Sigmoid colon (tissue), 6 donors: ENCODE measurements at regions not wholly inside any gene's neighbourhood (a gene's known extent, or its start where the extent isn't known, plus 50 kb on each side); places are given as distances from the start of the nearest gene placed in this dataset.

Experiments
- DNase-seq: peaks from one replicate; pipeline ENCODE4 v3.0.0-alpha.2; 2019
- H3K27ac ChIP-seq, 4 donors: fragments of 200-600 bp; sonication (generic); one replicate each; pipeline ENCODE4 v1.5.1; 2016 to 2019; ENCODE audit warnings: mild to moderate bottlenecking in 1 of 4
- H3K27me3 ChIP-seq, 3 donors: fragments of 200-600 bp; sonication (generic); one replicate each; pipeline ENCODE4 v1.5.1; 2019; ENCODE audit warnings: mild to moderate bottlenecking in 1 of 3
- H3K36me3 ChIP-seq, 4 donors: fragments of 200-600 bp; sonication (generic); one replicate each; pipeline ENCODE4 v1.5.1; 2016 to 2019
- H3K4me1 ChIP-seq, 4 donors: fragments of 200-600 bp; sonication (generic); one replicate each; pipeline ENCODE4 v1.5.1; 2017 to 2019
- H3K4me3 ChIP-seq, 4 donors: fragments of 200-600 bp; sonication (generic); one replicate each; pipeline ENCODE4 v1.5.1; 2017 to 2019; ENCODE audit warnings: mild to moderate bottlenecking in 2 of 4, moderate library complexity in 1 of 4
- H3K9me3 ChIP-seq, 4 donors: fragments of 200-600 bp in 3 of 4; sonication (generic) in 3 of 4; one replicate each; pipeline versions ENCODE4 v1.5.1 to v1.6.1; 2013 to 2019
- CTCF ChIP-seq, 4 experiments: fragments of 450-650 bp in 3 of 4; fragments of 200-600 bp in 1 of 4; IDR thresholded peaks; one replicate each; pipeline ENCODE4 v1.5.1; 2016 to 2019; ENCODE audit warnings: antibody characterized with exemption in 4 of 4, mild to moderate bottlenecking in 3 of 4, moderate library complexity in 2 of 4
- EP300 ChIP-seq, 4 donors: sonication (generic); formaldehyde crosslinking; IDR thresholded peaks; one replicate each; pipeline ENCODE4 v1.6.1; 2017; ENCODE audit warnings: antibody characterized with exemption in 4 of 4
- POLR2A ChIP-seq, 2 donors: fragments of 450-650 bp; IDR thresholded peaks; one replicate each; pipeline ENCODE4 v1.6.1; 2016; ENCODE audit warnings: antibody characterized with exemption in 2 of 2, mild to moderate bottlenecking in 2 of 2, moderate library complexity in 2 of 2
- POLR2AphosphoS5 ChIP-seq, 4 donors: sonication (generic); formaldehyde crosslinking; IDR thresholded peaks; one replicate each; pipeline ENCODE4 v1.6.1; 2017; ENCODE audit warnings: antibody characterized with exemption in 4 of 4
- WGBS, 2 donors: extraction: QIAGEN DNeasy Blood & Tissue Kit; methylation state at CpG; one replicate each; pipeline ENCODE4 v1.1.7; 2013; 5-methylcytosine and 5-hydroxymethylcytosine counted together
- intact Hi-C: fragments of 100-400 bp; cut with DNase I; formaldehyde crosslinking; loops from one replicate; pipeline ENCODE4 v1.15.1; 2023
- donor health status: healthy with polysubstance abuse.
- donor health status: healthy.

- intact Hi-C loops = no loop called here
- H3K36me3 ChIP-seq = no peaks in the 10 kb centered on the region
- no peaks in the 10 kb centered on the region for H3K27me3 ChIP-seq
- TF ChIP-seq POLR2A (IDR thresholded peaks at IDR 0.05) (peak in 1 of 2 donors; percentile 13), POLR2AphosphoS5 (IDR thresholded peaks at IDR 0.05) (peak in 3 of 4 donors; percentile 19 to 49 (median 29)), CTCF (IDR thresholded peaks at IDR 0.05) (no peak), EP300 (IDR thresholded peaks at IDR 0.05) (no peak)
- 20 to 59% methylated on average over 17 of the region's 17 CpGs for WGBS, 2 donors
- H3K4me1 ChIP-seq = peaks cover 0 to 35% (median 29%) of the 10 kb centered on the region in 4 donors
- peak overlapping the region; percentile 27 to 80 (median 70) for H3K27ac ChIP-seq
- no peak overlapping the region for H3K4me3 ChIP-seq
- H3K9me3 ChIP-seq = no peaks in the 10 kb centered on the region
- DNase-seq = peak; percentile 70
Measured at GRCh38 chr10:69684020-69684980, 54.3 kb downstream of the FAM241B start.

GRCh38 chr10:69684981-69685353 lies 54.9 kb downstream of the FAM241B start:
- Histone ChIP-seq H3K36me3 (no peaks in the 10 kb centered on the region), H3K27me3 (no peaks in the 10 kb centered on the region), H3K4me3 (no peak overlapping the region), H3K4me1 (peaks cover 0 to 35% (median 29%) of the 10 kb centered on the region in 4 donors), H3K9me3 (no peaks in the 10 kb centered on the region), H3K27ac (peak overlapping the region in 3 of 4 donors; percentile 69 to 80 (median 72))
- no peak for TF ChIP-seq EP300 (IDR thresholded peaks at IDR 0.05)
- TF ChIP-seq POLR2AphosphoS5 (IDR thresholded peaks at IDR 0.05) = no peak
- TF ChIP-seq CTCF (IDR thresholded peaks at IDR 0.05) = no peak
- TF ChIP-seq POLR2A (IDR thresholded peaks at IDR 0.05) = no peak
- 17 to 67% methylated on average over 4 of the region's 4 CpGs for WGBS, 2 donors
- intact Hi-C loops = no loop called here
- peak; percentile 39 for DNase-seq

- intact Hi-C loops = no loop called here
- 41 to 73% methylated on average over 5 of the region's 5 CpGs for WGBS, 2 donors
- Histone ChIP-seq H3K27me3 (no peaks in the 10 kb centered on the region), H3K27ac (peak overlapping the region in 3 of 4 donors; percentile 69 to 80 (median 72)), H3K4me3 (no peak overlapping the region), H3K9me3 (no peaks in the 10 kb centered on the region), H3K4me1 (peaks cover 0 to 35% (median 29%) of the 10 kb centered on the region in 4 donors), H3K36me3 (no peaks in the 10 kb centered on the region)
- DNase-seq = peak; percentile 20
- no peak for TF ChIP-seq POLR2AphosphoS5 (IDR thresholded peaks at IDR 0.05)
- no peak for TF ChIP-seq EP300 (IDR thresholded peaks at IDR 0.05)
- TF ChIP-seq CTCF (IDR thresholded peaks at IDR 0.05) = no peak
- no peak for TF ChIP-seq POLR2A (IDR thresholded peaks at IDR 0.05)
Measured at GRCh38 chr10:69685426-69685801, 55.4 kb downstream of the FAM241B start.

GRCh38 chr10:69685802-69686585 lies 55.9 kb downstream of the FAM241B start:
- TF ChIP-seq POLR2A (IDR thresholded peaks at IDR 0.05) (no peak), POLR2AphosphoS5 (IDR thresholded peaks at IDR 0.05) (no peak), CTCF (IDR thresholded peaks at IDR 0.05) (no peak), EP300 (IDR thresholded peaks at IDR 0.05) (no peak)
- Histone ChIP-seq H3K9me3 (no peaks in the 10 kb centered on the region), H3K36me3 (no peaks in the 10 kb centered on the region), H3K27me3 (no peaks in the 10 kb centered on the region), H3K4me3 (no peak overlapping the region), H3K27ac (peak overlapping the region in 1 of 4 donors; percentile 80), H3K4me1 (peaks cover 0 to 35% (median 29%) of the 10 kb centered on the region in 4 donors)
- peak; percentile 56 for DNase-seq
- intact Hi-C loops = no loop called here
- 55 to 85% methylated on average over 18 of the region's 18 CpGs for WGBS, 2 donors
